Ascending aorta (tissue), 2 donors: ENCODE measurements at regions not wholly inside any gene's neighbourhood (a gene's known extent, or its start where the extent isn't known, plus 50 kb on each side); places are given as distances from the start of the nearest gene placed in this dataset.
"Not testable (repeated sequence)": the region's sequence is repeated elsewhere in the genome, so short reads cannot be mapped to it uniquely, and the experiment has no call there.

ENCODE experiments used
- DNase-seq, 2 donors: peaks; one replicate each; pipeline ENCODE4 v3.0.0-alpha.2; 2019; ENCODE audit warnings: low spot score in 2 of 2
- H3K27ac ChIP-seq, 2 donors: fragments of 200-600 bp; sonication (generic); one replicate each; pipeline ENCODE4 v1.5.1; 2016 to 2017; ENCODE audit warnings: mild to moderate bottlenecking in 1 of 2
- H3K27me3 ChIP-seq: fragments of 200-600 bp; sonication (generic); one replicate; pipeline ENCODE4 v1.5.1; 2017
- H3K36me3 ChIP-seq, 2 donors: fragments of 200-600 bp; sonication (generic); one replicate each; pipeline ENCODE4 v1.5.1; 2016
- H3K4me1 ChIP-seq, 2 donors: fragments of 200-600 bp; sonication (generic); one replicate each; pipeline ENCODE4 v1.5.1; 2016 to 2017; ENCODE audit warnings: mild to moderate bottlenecking in 1 of 2
- H3K4me3 ChIP-seq, 2 donors: fragments of 200-600 bp; sonication (generic); one replicate each; pipeline ENCODE4 v1.5.1; 2016 to 2017; ENCODE audit warnings: mild to moderate bottlenecking in 1 of 2
- H3K9me3 ChIP-seq, 2 donors: fragments of 200-600 bp; sonication (generic); one replicate each; pipeline ENCODE4 v1.5.1; 2016
- CTCF ChIP-seq, 3 experiments: fragments of 200-600 bp in 2 of 3; fragments of 450-650 bp in 1 of 3; sonication (generic) in 2 of 3; IDR thresholded peaks; one replicate each; pipeline ENCODE4 v1.5.1; 2016 to 2019; ENCODE audit warnings: antibody characterized with exemption in 3 of 3, mild to moderate bottlenecking in 1 of 3, moderate library complexity in 1 of 3
- intact Hi-C: fragments of 100-400 bp; cut with DNase I; formaldehyde crosslinking; loops from one replicate; pipeline ENCODE4 v1.15.1; 2023

DNA sequence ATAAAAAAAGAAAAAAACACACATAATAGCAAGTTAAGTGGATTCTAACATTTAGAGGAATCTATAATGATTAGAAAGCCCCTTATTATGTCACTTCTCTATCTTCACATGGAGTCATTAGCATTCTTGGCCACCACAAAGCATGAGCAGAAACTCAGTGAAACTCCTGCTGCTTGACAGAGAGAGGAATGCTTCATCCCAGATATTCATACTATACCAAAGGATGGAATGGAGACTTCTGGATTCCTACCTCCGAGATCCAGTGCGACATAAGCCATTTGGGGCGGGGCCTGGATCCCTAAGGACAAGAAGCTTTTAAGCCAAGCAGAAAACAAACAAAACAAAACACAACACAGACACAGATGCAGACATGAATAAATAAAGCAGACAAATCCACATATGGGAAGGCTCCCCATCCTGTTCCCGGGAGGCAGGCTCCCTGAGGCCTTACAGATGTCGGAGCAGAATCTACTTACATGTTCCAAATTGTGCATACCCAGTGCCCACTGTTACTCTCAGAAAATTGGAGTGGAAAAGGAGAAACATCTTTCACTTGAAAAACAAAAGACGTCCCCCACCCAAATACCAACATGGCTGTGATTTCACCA, 727.3 kb downstream of the MAFB start:
- Histone ChIP-seq H3K36me3 (no peaks in the 10 kb centered on the region), H3K27ac (no peak overlapping the region), H3K4me3 (no peak overlapping the region), H3K4me1 (peaks cover 0 to 6% of the 10 kb centered on the region in 2 donors), H3K27me3 (no peaks in the 10 kb centered on the region), H3K9me3 (no peaks in the 10 kb centered on the region)
- TF ChIP-seq CTCF (IDR thresholded peaks at IDR 0.05) = no peak
- no peak for DNase-seq
- intact Hi-C loops = no loop called here

- no peaks in the 10 kb centered on the region for H3K27me3 ChIP-seq
These were observed 728.3 kb downstream of the MAFB start for GRCh38 chr20:39960522-39961428.

DNA sequence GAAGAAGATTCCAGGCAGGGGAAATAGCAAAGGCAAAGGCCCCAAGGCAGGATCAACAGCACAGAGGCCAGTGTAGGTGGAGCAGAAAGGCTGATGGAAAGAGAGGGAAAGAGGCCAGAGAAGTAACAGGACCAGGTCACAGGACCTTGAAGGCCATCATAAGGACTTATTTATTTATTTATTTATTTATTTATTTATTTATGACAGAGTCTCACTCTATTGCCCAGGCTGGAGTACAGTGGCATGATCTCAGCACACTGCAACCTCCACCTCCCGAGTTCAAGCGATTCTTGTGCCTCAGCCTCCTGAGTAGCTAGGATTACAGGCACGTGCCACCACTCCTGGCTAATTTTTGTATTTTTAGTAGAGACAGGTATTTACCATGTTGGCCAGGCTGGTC, 731.1 kb downstream of the MAFB start:
- H3K9me3 ChIP-seq, H3K4me3 ChIP-seq, H3K36me3 ChIP-seq, H3K4me1 ChIP-seq, DNase-seq, H3K27me3 ChIP-seq, H3K27ac ChIP-seq, intact Hi-C loops: not testable (repeated sequence)

More at GRCh38 chr20:39960522-39961428, 728.3 kb downstream of the MAFB start:
- Histone ChIP-seq H3K36me3 (no peaks in the 10 kb centered on the region), H3K4me3 (no peak overlapping the region), H3K4me1 (peaks cover 0 to 6% of the 10 kb centered on the region in 2 donors), H3K27ac (no peak overlapping the region), H3K9me3 (no peaks in the 10 kb centered on the region)
- DNase-seq = no peak
- TF ChIP-seq CTCF (IDR thresholded peaks at IDR 0.05) = no peak
- intact Hi-C loops = no loop called here

DNA sequence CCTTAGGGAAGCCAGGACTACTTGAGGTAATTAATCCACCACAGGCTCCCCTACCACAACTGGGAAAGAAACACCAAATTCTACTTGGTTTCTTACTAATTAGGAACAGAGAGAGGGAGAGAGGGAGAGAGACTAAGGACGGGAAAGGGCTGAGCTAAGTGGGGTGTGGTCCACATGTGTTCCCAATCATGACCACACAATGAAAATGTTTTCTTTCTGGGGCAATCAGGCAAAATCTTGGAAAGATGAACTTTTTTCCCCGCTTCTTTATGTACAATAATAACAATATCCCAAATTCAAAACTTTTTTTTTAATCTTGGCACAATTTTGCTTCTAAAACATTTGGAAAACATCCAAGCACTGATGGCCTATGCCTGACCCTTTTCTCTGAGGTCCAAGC, 734.4 kb downstream of the MAFB start:
- DNase-seq = no peak
- no peak for TF ChIP-seq CTCF (IDR thresholded peaks at IDR 0.05)
- Histone ChIP-seq H3K4me3 (no peak overlapping the region), H3K9me3 (no peaks in the 10 kb centered on the region), H3K36me3 (no peaks in the 10 kb centered on the region), H3K27ac (no peak overlapping the region), H3K27me3 (no peaks in the 10 kb centered on the region), H3K4me1 (no peaks in the 10 kb centered on the region)
- intact Hi-C loops = no loop called here

- H3K4me1 ChIP-seq = no peaks in the 10 kb centered on the region
- no peaks in the 10 kb centered on the region for H3K9me3 ChIP-seq
- H3K36me3 ChIP-seq = no peaks in the 10 kb centered on the region
- no peak for TF ChIP-seq CTCF (IDR thresholded peaks at IDR 0.05)
- no peak overlapping the region for H3K27ac ChIP-seq
- no peaks in the 10 kb centered on the region for H3K27me3 ChIP-seq
- intact Hi-C loops = no loop called here
- DNase-seq = no peak
- H3K4me3 ChIP-seq = no peak overlapping the region
These were observed 742.1 kb downstream of the MAFB start for GRCh38 chr20:39946931-39947330.

DNA sequence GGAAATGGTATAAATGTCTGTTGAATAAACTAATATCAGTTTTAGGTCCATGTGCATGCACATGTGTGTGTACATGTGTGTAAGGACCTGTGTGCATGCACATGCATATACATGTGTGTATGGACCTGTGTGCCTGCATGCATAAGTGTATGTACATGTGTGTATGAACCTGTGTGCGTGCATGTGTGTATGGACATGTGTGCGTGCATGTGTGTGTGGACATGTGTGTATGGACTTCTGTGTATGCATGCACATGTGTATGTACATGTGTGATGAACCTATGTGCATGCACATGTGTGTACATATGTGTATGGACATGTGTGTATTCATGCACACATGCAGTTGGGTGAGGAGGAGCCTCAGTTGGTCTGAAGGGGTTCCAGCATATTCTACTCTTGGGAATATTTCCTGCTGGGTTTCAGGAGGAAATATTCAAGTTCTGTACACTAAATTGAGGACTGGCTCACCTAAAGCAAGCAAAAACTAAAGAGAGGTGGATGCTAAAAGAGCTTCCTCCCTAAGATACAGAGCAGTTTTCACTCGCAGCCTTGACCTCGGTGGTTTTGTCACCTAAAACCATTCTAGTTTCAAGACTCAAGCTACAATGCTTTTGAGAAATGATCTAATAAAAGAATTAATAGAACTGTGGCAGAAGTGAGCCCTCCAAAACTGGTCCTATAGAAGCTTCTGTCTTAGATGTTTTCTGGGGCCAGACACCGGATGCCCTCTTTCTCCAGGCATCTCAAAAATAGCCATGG, 742.8 kb downstream of the MAFB start:
- Histone ChIP-seq H3K4me3 (no peak overlapping the region), H3K9me3 (no peaks in the 10 kb centered on the region), H3K4me1 (no peaks in the 10 kb centered on the region), H3K27ac (no peak overlapping the region), H3K27me3 (no peaks in the 10 kb centered on the region), H3K36me3 (no peaks in the 10 kb centered on the region)
- intact Hi-C loops = no loop called here
- no peak for TF ChIP-seq CTCF (IDR thresholded peaks at IDR 0.05)
- DNase-seq = no peak
